Activated T-cell treated with anti-CD3 and anti-CD28 coated beads for 48 hours (primary cell): ENCODE measurements at regions not wholly inside any gene's neighbourhood (a gene's known extent, or its start where the extent isn't known, plus 50 kb on each side); places are given as distances from the start of the nearest gene placed in this dataset.
"Not testable (repeated sequence)": the region's sequence is repeated elsewhere in the genome, so short reads cannot be mapped to it uniquely, and the experiment has no call there.

Experiments used
- DNase-seq: peaks from one replicate; pipeline ENCODE4 v3.0.0-alpha.2; 2020; ENCODE audit warnings: low read depth

- DNase-seq = no peak
Measured at GRCh38 chr17:71024172-71024571, 854.8 kb downstream of the KCNJ2 start.

- DNase-seq = no peak
Measured at GRCh38 chr17:71024969-71025368, 855.6 kb downstream of the KCNJ2 start.

- DNase-seq = no peak
Measured at GRCh38 chr17:71029246-71029645, 859.9 kb downstream of the KCNJ2 start.

- DNase-seq = not testable (repeated sequence)
Measured at GRCh38 chr17:71031286-71031685, 862.0 kb downstream of the KCNJ2 start.

- DNase-seq = no peak
Measured at GRCh38 chr17:71032746-71033273, 863.5 kb downstream of the KCNJ2 start.

GRCh38 chr17:71033336-71033735 lies 864.0 kb downstream of the KCNJ2 start:
- DNase-seq = no peak

GRCh38 chr17:71035226-71035625 lies 865.9 kb downstream of the KCNJ2 start:
- DNase-seq = no peak

- DNase-seq = no peak
Measured at GRCh38 chr17:71037386-71037785, 868.1 kb downstream of the KCNJ2 start.

GRCh38 chr17:71039391-71039790 lies 870.1 kb downstream of the KCNJ2 start:
- DNase-seq = no peak

- DNase-seq = no peak
Measured at GRCh38 chr17:71052971-71053370, 883.6 kb downstream of the KCNJ2 start.

- no peak for DNase-seq
Measured at GRCh38 chr17:71055128-71055527, 885.8 kb downstream of the KCNJ2 start.

- DNase-seq = no peak
Measured at GRCh38 chr17:71057448-71057847, 888.1 kb downstream of the KCNJ2 start.

GRCh38 chr17:71057938-71058337 lies 888.6 kb downstream of the KCNJ2 start:
- no peak for DNase-seq

- DNase-seq = no peak
Measured at GRCh38 chr17:71063127-71063526, 893.8 kb downstream of the KCNJ2 start.

GRCh38 chr17:71063559-71063958 lies 894.2 kb downstream of the KCNJ2 start:
- DNase-seq = no peak

- DNase-seq = no peak
Measured at GRCh38 chr17:71067669-71068407, 898.5 kb downstream of the KCNJ2 start.

- no peak for DNase-seq
Measured at GRCh38 chr17:71068408-71068750, 899.0 kb downstream of the KCNJ2 start.

GRCh38 chr17:71071041-71071440 lies 901.7 kb downstream of the KCNJ2 start:
- no peak for DNase-seq

- DNase-seq = no peak
Measured at GRCh38 chr17:71071837-71072236, 902.5 kb downstream of the KCNJ2 start.

- DNase-seq = no peak
Measured at GRCh38 chr17:71080937-71081336, 911.6 kb downstream of the KCNJ2 start.

- no peak for DNase-seq
Measured at GRCh38 chr17:71081666-71082065, 912.3 kb downstream of the KCNJ2 start.

- DNase-seq = no peak
Measured at GRCh38 chr17:71084219-71084618, 914.9 kb downstream of the KCNJ2 start.

GRCh38 chr17:71084838-71085237 lies 915.5 kb downstream of the KCNJ2 start:
- DNase-seq = no peak
